GM19043 (cell line): ENCODE measurements at regions not wholly inside any gene's neighbourhood (a gene's known extent, or its start where the extent isn't known, plus 50 kb on each side); places are given as distances from the start of the nearest gene placed in this dataset.
A peak's percentile ranks its signal among the peaks of the same experiment; 100 is the strongest.

Experiments
- ATAC-seq: cut with Tn5 transposase; IDR thresholded peaks from one replicate; pipeline ENCODE4 v1.9.1; 2021; ENCODE audit warnings: low read depth; ENCODE audit not compliant: unreplicated experiment

GRCh38 chr2:64359892-64360657, 93.9 kb upstream of the LGALSL start:
- peak; percentile 91 for ATAC-seq

DNA sequence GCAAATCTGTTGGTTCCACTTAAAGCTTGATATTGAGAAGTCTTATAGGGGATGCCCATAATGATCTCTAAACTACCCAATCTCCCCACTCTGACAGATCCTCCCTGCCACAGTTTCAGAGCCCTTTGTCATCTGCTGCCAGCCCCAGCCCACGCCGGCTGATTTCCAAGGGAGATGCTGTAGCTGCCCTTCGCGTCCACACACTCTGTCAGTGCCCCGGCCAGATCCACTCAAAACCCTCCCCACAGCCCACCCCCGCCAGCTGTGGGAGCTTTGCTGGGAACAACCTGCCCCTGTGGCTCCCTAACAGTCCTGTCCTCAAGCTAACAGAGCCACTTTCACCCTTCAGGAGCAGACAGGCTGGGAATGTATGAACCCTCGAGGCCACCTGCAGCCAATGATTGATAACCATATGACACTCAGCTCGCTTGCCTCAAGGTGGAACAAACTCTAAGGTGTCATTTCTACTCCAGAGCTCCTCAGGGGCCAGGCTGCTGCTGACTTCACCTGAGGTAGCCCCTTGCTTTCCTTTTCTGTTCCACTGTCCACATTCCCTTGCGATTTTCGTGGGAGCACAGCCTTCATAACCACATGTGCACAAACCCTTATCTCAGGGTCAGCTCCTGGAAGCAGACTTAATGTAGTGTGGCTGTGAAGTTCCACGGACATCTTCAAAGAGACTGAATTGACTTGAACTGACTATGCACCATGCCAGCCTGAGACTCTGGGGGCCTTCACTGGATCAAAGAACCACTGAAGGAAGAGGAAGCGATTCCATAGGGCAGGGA, 92.6 kb upstream of the LGALSL start:
- ATAC-seq: no peak

- no peak for ATAC-seq
Measured at GRCh38 chr2:64362562-64363026, 91.4 kb upstream of the LGALSL start.

- ATAC-seq: no peak
Measured at GRCh38 chr2:64363140-64363539, 90.8 kb upstream of the LGALSL start.

- ATAC-seq: no peak
Measured at GRCh38 chr2:64363848-64364247, 90.1 kb upstream of the LGALSL start.

DNA sequence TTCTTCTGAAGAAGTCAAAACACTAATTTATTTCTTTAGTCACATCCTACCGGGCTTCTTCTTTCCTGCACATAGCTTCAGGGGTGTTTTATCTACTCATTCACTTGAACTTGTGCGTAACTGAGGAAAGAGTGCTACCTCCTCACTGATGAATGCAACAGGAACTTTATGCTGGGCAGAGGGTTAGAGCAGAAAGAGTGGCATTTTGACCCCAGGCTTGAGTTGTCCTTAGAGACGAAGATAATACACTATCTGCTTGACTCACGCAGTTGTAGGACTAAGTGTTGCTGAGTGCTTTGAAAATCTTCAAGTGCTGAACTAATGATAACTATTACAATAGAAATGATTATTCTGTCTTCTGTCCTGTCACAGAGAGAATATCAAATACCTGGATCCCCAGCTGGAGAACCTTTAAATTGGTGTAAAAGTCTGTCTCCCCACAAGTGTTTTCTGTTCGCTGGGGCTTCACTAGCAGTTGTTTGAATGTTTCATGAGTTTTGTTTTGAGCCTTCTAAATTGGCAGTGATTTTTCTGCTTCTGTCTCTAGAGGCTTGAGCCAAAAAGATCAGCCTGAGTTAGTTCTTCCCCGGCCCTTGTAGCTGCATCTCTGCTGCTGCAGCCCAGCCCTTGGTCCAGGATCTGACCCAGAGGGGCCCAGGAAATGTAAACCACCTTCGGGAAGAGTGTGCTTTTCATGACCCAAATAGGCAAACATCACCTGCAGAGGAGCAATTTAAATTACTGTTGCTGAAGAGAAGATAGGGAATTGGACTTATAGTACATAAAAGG, 86.3 kb upstream of the LGALSL start:
- ATAC-seq: no peak

DNA sequence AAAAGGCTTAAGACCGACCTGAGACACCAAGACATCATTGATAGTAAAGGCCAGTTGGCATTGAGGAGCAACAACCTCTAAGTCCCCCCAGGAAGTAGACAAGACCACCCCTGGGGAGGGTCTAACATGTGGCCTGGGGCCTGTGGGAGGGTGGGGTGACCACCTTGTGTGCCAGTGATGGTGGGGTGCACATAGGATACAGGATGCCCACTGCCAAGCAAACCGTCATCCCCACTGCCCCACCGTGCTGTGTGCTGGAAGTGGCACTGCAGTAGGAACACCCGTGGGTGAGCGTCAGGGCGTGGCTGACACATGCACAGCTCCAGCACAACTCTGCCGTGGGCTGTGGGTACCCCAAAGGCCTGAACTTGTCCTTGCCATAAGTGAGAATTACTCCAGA, 84.3 kb upstream of the LGALSL start:
- no peak for ATAC-seq

- ATAC-seq: no peak
Measured at GRCh38 chr2:64371727-64372126, 82.2 kb upstream of the LGALSL start.

DNA sequence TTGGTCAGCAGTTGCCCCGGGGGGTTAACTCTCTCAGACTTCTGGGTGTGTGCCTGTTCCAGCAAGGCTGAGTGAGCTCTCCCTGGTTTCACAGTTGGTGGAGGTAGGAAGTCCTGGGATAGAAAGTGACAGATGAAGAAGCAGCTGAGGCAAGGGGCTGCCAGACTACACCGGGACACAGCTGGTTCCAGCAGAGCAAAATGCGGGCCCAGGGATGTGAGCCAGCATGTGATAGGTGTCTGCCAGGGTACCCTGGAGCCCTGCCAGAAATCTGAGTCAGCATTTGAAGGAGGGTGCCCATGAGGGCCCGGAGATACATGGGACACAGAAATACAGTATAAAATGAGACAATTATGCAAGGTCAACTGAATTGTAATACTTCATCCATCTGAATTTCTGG, 79.3 kb upstream of the LGALSL start:
- ATAC-seq: no peak

DNA sequence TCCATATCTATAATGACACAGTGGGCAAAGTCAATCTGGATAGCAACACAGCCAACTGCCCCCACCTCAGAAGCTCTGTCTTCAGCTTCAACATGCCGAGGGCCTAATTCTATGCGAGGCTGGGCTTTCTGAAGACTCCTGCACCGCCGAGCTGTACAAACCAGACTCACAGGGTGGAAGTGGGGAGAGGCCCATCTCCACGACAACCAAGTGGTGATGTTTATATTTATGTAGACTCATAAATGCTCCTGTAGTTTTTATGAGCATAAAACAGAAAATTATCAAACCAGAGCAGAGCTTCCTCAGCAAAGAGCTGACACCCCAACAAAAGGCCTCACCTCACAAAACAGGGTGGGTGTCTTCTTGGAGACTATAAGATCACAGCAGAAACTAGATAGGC, 77.0 kb upstream of the LGALSL start:
- ATAC-seq: no peak

DNA sequence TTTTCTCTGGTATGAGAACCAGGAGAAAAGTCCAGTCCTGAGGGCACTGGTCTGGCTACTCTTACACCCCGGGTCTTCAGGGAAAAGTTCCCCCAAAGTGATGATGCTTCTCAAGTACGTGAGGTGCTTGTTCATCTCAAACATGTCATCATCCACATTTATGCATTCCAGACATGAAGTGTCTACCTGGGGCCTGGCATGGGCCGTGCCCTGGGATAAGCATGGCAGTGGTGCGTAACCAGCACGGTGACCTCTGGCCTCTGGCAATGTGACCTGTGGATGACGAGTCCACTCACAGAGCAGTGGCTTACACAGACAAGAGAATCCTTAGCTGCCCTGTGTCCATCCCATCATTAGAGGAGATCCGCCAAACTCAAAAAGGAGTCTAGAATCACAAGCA, 74.8 kb upstream of the LGALSL start:
- no peak for ATAC-seq

GRCh38 chr2:64380853-64381527, 73.0 kb upstream of the LGALSL start:
- no peak for ATAC-seq

GRCh38 chr2:64383016-64383591, 70.9 kb upstream of the LGALSL start:
- ATAC-seq: no peak

DNA sequence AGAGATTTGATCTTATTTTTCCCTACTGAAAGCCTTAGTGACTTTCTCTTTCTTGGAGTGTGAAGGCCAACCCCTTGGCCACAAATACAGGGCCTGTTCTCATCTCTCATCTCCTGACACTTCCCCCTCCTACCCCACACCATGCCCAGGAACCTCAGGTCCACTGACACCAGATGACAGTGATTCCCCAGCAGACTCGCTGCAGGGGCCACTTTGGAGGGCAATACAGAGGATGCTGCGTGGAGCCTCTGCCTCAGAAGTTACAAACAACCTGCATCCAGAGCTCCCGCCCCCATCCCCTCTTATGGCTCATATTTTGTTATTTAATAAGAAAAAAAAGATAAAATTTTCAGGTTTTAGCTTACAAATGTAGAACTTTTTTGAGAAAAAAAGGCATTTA, 70.1 kb upstream of the LGALSL start:
- no peak for ATAC-seq

DNA sequence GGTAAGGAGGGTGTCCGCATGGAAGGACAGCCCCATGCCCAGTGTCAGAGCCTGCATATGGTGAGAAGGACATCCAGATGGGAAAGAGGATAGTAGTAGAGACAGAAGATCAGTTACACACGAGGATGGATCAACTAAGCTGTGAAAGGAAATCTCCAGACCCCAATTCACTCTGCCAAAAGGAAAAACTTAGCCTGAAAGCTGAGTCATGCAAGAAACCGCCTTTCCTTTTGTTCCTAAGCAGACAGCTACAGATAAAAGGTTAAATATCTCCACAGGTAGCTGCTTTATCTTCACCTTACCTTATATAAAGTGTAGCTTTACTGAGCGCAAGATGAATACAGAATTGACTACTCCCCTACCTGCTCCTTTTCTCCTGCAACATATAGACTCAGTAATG, 67.3 kb upstream of the LGALSL start:
- no peak for ATAC-seq

DNA sequence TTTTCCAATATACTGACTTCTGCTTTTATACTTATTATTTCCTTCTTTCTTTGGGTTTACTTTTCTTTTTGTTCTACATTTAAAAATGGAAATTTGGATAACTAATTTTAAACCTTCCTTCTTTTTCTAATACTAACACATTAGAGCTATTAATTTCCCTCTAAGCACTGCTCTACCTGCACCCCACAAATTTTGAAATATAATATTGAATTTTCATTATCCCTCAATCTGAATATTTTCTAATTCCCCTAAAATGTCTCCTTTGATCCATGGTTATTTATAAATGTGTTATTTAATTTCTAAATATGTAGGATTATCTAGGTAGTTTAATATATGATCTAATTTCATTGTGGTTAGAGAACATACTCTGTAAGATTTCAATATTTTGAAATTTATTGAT, 63.4 kb upstream of the LGALSL start:
- no peak for ATAC-seq

GRCh38 chr2:64391424-64391823, 62.5 kb upstream of the LGALSL start:
- no peak for ATAC-seq

- ATAC-seq: no peak
Measured at GRCh38 chr2:64391940-64392339, 62.0 kb upstream of the LGALSL start.

DNA sequence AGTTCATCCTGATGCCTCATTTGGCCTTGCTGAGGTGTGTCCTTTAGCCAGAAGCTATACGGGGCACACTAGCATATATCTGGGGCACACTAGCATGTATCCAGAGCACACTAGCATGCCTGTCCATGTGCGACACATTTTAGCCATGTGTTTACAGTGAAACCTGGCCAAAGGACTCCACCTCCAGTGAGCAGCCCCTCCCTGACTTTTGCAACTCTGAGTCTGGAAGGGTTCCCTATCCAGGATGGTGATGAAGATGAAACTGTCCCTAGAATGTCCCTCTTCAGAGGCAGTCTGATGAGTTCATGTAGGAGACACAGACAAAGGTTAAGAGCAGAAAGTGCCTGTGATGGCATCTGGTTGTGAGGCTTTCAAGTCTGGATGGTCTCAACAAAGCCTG, 61.4 kb upstream of the LGALSL start:
- ATAC-seq: no peak

GRCh38 chr2:64393383-64394010, 60.5 kb upstream of the LGALSL start:
- no peak for ATAC-seq
